D721Med (cell line): ENCODE measurements at regions not wholly inside any gene's neighbourhood (a gene's known extent, or its start where the extent isn't known, plus 50 kb on each side); places are given as distances from the start of the nearest gene placed in this dataset.

Source experiments
- DNase-seq: peaks from one replicate; pipeline ENCODE4 v3.0.0; 2011; ENCODE audit warnings: low spot score; ENCODE audit not compliant: insufficient read length
- FAIRE-seq: peaks from 2 replicates; lab custom pipeline; 2011; peaks lifted over from hg19 to GRCh38; lab: Jason Lieb, UNC
- TF ChIP-seq, protein P1 (sequence below): IDR thresholded peaks from 2 replicates; pipeline ENCODE4 v1.5.1; 2012; ENCODE audit warnings: mild to moderate bottlenecking, control low read depth; ENCODE audit not compliant: insufficient read depth; ENCODE audit errors: missing control alignments

DNA sequence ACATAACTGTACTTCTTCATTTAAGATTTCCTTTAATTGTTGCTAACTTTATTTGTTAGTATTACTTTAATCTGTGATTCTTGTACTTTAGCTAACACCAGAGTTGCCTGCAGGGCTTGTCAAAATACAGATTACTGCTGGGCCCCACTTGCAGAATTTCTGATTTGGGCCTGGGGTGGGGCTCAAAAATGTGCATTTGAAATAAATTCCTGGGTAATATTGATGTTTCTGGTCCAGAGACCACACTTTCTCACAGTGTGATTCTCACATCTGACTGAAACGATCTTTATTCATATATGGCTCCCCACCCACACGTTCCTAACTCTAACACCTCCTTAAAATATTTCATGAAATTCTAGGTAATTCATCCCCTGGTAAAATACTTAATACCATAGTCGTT lies 452.6 kb upstream of the ACVR2A start:
- TF ChIP-seq, protein P1, sequence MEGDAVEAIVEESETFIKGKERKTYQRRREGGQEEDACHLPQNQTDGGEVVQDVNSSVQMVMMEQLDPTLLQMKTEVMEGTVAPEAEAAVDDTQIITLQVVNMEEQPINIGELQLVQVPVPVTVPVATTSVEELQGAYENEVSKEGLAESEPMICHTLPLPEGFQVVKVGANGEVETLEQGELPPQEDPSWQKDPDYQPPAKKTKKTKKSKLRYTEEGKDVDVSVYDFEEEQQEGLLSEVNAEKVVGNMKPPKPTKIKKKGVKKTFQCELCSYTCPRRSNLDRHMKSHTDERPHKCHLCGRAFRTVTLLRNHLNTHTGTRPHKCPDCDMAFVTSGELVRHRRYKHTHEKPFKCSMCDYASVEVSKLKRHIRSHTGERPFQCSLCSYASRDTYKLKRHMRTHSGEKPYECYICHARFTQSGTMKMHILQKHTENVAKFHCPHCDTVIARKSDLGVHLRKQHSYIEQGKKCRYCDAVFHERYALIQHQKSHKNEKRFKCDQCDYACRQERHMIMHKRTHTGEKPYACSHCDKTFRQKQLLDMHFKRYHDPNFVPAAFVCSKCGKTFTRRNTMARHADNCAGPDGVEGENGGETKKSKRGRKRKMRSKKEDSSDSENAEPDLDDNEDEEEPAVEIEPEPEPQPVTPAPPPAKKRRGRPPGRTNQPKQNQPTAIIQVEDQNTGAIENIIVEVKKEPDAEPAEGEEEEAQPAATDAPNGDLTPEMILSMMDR: no peak
- no peak for DNase-seq
- FAIRE-seq: no peak

DNA sequence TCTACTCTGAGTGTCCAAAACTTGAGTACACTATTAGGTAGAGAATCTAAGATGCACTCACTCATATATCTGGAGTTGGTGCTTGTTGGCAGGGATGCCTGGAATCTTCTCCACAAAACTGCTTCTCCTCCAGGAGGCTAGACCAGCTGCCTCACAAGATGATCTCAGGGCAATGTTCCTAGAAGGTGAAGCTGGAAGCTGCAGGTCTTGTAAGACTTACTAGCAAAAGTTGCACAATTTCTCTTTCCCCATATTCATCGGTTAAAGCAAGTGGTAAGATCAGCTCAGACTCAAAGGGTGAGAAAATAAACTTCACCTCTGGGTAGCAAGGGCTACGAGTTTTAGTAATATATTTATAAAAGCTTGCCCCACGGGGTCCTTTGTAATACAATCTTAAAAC lies 454.4 kb upstream of the ACVR2A start:
- TF ChIP-seq, protein P1: no peak
- no peak for DNase-seq
- no peak for FAIRE-seq

DNA sequence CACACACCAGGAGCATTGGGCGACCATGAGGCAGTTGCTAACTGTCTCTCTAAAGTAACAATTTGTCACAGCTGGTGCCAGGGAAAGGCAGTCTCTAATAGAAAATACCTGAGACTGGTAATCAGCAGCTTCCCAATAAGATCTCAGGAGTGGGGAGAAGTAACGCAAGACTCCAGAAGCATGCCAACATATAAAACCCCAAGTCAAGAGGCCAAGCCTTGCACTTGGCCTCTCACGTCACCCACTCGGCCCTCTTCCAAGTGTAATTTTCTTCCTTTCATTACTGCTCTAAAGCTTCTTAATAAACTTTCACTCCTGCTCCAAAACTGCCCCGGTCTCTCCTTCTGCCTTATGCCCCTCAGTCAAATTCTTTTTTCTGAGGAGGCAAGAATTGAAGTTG lies 455.6 kb upstream of the ACVR2A start:
- TF ChIP-seq, protein P1: no peak
- DNase-seq (no peak), FAIRE-seq (no peak)

DNA sequence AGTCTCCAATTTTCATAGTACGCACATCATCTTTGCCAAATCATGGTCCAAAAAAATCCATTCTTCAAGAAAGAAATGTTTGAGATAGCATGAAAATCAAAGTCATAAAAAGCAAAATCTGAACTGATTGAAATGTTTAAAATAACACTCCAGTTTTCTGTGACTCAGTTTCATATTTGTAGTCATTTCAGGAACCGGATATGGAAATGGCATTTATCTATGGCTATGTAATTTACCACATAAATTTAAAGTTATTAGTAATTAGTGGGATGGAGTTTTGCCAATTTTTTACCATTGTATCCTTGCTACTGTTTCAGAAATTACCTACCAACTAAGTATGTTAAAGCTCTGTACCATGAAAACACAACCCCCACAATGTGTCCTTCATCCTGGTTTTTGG lies 456.6 kb upstream of the ACVR2A start:
- DNase-seq (no peak), FAIRE-seq (no peak)
- TF ChIP-seq, protein P1: no peak

- TF ChIP-seq, protein P1: no peak
- FAIRE-seq (no peak), DNase-seq (no peak)
Measured at GRCh38 chr2:147386284-147386683, 458.5 kb upstream of the ACVR2A start.

GRCh38 chr2:147385600-147385999 lies 459.2 kb upstream of the ACVR2A start:
- DNase-seq (no peak), FAIRE-seq (no peak)
- TF ChIP-seq, protein P1: no peak

DNA sequence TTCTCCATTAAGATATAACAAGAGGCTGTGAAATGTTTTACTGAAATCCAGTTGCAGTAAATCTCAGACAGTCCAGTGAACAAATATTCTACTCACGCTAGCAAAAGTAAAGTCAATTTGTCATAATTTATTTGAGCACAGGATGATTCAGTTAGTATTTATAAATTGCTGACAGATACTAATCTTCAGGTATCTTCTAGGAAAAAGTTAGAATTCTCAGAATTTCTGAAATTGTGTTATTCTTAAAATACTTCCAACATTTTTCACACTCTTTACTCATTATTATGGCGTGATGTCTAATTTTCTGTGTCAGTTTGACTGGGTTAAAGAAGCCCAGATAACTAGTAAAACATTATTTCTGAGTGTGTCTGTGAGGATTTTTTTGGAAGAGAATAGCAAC lies 460.2 kb upstream of the ACVR2A start:
- no peak for DNase-seq
- FAIRE-seq: no peak
- TF ChIP-seq, protein P1: no peak
